GM06990 (cell line): ENCODE measurements at regions not wholly inside any gene's neighbourhood (a gene's known extent, or its start where the extent isn't known, plus 50 kb on each side); places are given as distances from the start of the nearest gene placed in this dataset.

ENCODE experiments used
- DNase-seq: peaks from one replicate; pipeline ENCODE4 v3.0.0-alpha.2; 2011; ENCODE audit not compliant: insufficient read length; ENCODE audit errors: extremely low read depth
- H3K27me3 ChIP-seq: replicated peaks from 2 replicates; pipeline ENCODE4 v1.6.0; 2011; ENCODE audit warnings: low read length; ENCODE audit not compliant: control insufficient read depth, insufficient read depth
- H3K36me3 ChIP-seq: 2 replicates; pipeline ENCODE4 v1.5.1; 2011; ENCODE audit warnings: low read length; ENCODE audit not compliant: control insufficient read depth, insufficient read depth
- H3K4me3 ChIP-seq: replicated peaks from 2 replicates; pipeline ENCODE4 v1.5.1; 2011; ENCODE audit warnings: low read depth, mild to moderate bottlenecking, control low read depth, low read length
- TF ChIP-seq, protein P1 (sequence below): IDR thresholded peaks from 2 replicates; pipeline ENCODE4 v1.5.1; 2011; ENCODE audit warnings: low read length, control low read depth, mild to moderate bottlenecking, inconsistent platforms; ENCODE audit not compliant: insufficient read depth, poor library complexity, severe bottlenecking

DNA sequence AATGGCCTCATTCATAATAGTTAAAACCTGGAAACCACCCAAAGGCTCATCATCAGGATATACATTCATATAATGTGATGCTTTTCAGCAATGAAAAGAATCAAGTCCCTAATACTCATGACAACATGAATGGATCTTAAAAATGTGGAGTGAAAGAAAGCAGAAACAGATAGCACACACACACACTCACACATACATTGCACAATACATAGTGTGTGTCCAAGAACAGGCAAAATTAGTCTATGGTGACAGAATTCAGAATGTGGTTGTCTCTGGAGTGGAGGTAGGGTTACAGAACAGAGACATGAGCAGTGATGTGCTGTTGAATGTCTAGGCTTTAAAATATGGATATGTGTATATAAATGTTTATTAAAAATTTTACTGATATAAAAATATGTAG lies 419.9 kb upstream of the PCDH15 start:
- Histone ChIP-seq H3K36me3 (no peaks in the 10 kb centered on the region), H3K27me3 (no peaks in the 10 kb centered on the region)
- TF ChIP-seq, protein P1, sequence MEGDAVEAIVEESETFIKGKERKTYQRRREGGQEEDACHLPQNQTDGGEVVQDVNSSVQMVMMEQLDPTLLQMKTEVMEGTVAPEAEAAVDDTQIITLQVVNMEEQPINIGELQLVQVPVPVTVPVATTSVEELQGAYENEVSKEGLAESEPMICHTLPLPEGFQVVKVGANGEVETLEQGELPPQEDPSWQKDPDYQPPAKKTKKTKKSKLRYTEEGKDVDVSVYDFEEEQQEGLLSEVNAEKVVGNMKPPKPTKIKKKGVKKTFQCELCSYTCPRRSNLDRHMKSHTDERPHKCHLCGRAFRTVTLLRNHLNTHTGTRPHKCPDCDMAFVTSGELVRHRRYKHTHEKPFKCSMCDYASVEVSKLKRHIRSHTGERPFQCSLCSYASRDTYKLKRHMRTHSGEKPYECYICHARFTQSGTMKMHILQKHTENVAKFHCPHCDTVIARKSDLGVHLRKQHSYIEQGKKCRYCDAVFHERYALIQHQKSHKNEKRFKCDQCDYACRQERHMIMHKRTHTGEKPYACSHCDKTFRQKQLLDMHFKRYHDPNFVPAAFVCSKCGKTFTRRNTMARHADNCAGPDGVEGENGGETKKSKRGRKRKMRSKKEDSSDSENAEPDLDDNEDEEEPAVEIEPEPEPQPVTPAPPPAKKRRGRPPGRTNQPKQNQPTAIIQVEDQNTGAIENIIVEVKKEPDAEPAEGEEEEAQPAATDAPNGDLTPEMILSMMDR = no peak

GRCh38 chr10:55215699-55216098 lies 414.7 kb upstream of the PCDH15 start:
- TF ChIP-seq, protein P1 = no peak
- Histone ChIP-seq H3K27me3 (no peaks in the 10 kb centered on the region), H3K36me3 (no peaks in the 10 kb centered on the region), H3K4me3 (no peak overlapping the region)
- no peak for DNase-seq

More for the DNA sequence above, 419.9 kb upstream of the PCDH15 start:
- no peak overlapping the region for H3K4me3 ChIP-seq
- DNase-seq = no peak

- H3K4me3 ChIP-seq = no peak overlapping the region
- no peaks in the 10 kb centered on the region for H3K27me3 ChIP-seq
- TF ChIP-seq, protein P1 = no peak
- no peaks in the 10 kb centered on the region for H3K36me3 ChIP-seq
- no peak for DNase-seq
Measured at GRCh38 chr10:55214608-55215007, 413.6 kb upstream of the PCDH15 start.

DNA sequence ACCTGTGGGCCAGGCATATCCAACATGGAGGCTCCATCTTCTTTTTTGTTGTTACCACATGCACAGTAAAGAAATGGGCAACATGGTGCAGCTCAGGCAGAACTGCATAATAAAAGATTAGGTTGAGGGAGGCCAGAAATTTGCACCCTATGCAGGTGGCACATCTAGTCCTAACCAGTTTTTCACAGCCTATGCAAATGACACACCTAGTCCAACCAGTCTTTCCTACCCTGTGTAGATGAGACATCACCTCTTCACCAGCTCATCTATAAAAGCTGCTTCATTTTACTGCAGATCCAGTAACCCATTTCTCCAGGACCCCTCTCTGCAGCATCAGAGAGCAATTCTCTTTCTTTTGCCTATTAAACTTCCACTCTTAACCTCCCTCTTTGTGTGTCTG lies 411.0 kb upstream of the PCDH15 start:
- Histone ChIP-seq H3K36me3 (no peaks in the 10 kb centered on the region), H3K4me3 (no peak overlapping the region), H3K27me3 (no peaks in the 10 kb centered on the region)
- TF ChIP-seq, protein P1 = no peak
- DNase-seq = no peak

DNA sequence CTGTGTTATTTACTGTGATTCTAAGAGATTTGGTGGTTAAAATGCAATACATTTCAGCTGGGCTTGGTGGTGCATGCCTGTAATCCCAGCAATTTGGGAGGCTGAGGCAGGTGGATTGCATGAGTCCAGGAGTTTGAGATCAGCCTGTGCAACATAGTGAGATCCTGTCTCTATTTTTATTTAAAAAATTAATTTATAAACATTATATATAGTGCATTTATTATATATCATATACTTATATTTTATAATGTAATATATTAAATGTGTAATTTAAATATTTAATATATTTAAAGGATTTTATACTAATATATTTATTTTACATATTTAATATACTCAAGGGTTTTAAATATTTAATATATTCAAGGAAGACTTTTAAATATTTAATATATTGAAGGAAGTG lies 402.8 kb upstream of the PCDH15 start:
- Histone ChIP-seq H3K36me3 (no peaks in the 10 kb centered on the region), H3K4me3 (no peak overlapping the region), H3K27me3 (no peaks in the 10 kb centered on the region)
- TF ChIP-seq, protein P1 = no peak
- DNase-seq = no peak

- DNase-seq = no peak
- TF ChIP-seq, protein P1 = no peak
- H3K27me3 ChIP-seq = no peaks in the 10 kb centered on the region
- no peak overlapping the region for H3K4me3 ChIP-seq
- H3K36me3 ChIP-seq = no peaks in the 10 kb centered on the region
Measured at GRCh38 chr10:55203319-55203718, 402.3 kb upstream of the PCDH15 start.
